ENCODE measurements at regions not wholly inside any gene's neighbourhood (a gene's known extent, or its start where the extent isn't known, plus 50 kb on each side); places are given as distances from the start of the nearest gene placed in this dataset.

GRCh38 chr2:207327513-207327912 lies 161.8 kb upstream of the KLF7 start:
- Histone ChIP-seq H3K4me3 (ENCODE audit: low read length) (no peak overlapping the region), H3K9me3 (replicated peaks; ENCODE audit: control insufficient read depth, low read depth, low read length) (no peaks in the 10 kb centered on the region), H3K36me3 (ENCODE audit: control insufficient read depth, insufficient read depth, low read length) (no peaks in the 10 kb centered on the region), H3K4me1 (ENCODE audit: control insufficient read depth, insufficient read depth, low read length) (no peaks in the 10 kb centered on the region), H3K27ac (ENCODE audit: low read length) (no peak overlapping the region), H3K27me3 (ENCODE audit: control insufficient read depth, insufficient read depth, low read length) (no peaks in the 10 kb centered on the region)
- DNase-seq: no peak
- no CpG with 5 or more reads among the region's 1 CpG for WGBS (ENCODE audit: insufficient coverage)

- H3K4me3 ChIP-seq (ENCODE audit: low read length): no peak overlapping the region
- H3K27ac ChIP-seq (ENCODE audit: low read length): no peak overlapping the region
- H3K27me3 ChIP-seq (ENCODE audit: control insufficient read depth, insufficient read depth, low read length): no peaks in the 10 kb centered on the region
- no peaks in the 10 kb centered on the region for H3K4me1 ChIP-seq (ENCODE audit: control insufficient read depth, insufficient read depth, low read length)
- 80% methylated on average over 1 of the region's 1 CpG for WGBS (ENCODE audit: insufficient coverage)
- H3K9me3 ChIP-seq (replicated peaks; ENCODE audit: control insufficient read depth, low read depth, low read length): no peaks in the 10 kb centered on the region
- no peaks in the 10 kb centered on the region for H3K36me3 ChIP-seq (ENCODE audit: control insufficient read depth, insufficient read depth, low read length)
- DNase-seq: no peak
These were observed 163.2 kb upstream of the KLF7 start for GRCh38 chr2:207328944-207329386.

- Histone ChIP-seq H3K9me3 (replicated peaks; ENCODE audit: control insufficient read depth, low read depth, low read length) (no peaks in the 10 kb centered on the region), H3K27ac (ENCODE audit: low read length) (no peak overlapping the region), H3K4me1 (ENCODE audit: control insufficient read depth, insufficient read depth, low read length) (peaks cover 7% of the 10 kb centered on the region)
These were observed 165.2 kb upstream of the KLF7 start for GRCh38 chr2:207330912-207331311.

GRCh38 chr2:207331674-207332073 lies 165.9 kb upstream of the KLF7 start:
- no peak for DNase-seq
- H3K9me3 ChIP-seq (replicated peaks; ENCODE audit: control insufficient read depth, low read depth, low read length): no peaks in the 10 kb centered on the region
- H3K36me3 ChIP-seq (ENCODE audit: control insufficient read depth, insufficient read depth, low read length): no peaks in the 10 kb centered on the region
- H3K27me3 ChIP-seq (ENCODE audit: control insufficient read depth, insufficient read depth, low read length): no peaks in the 10 kb centered on the region
- peaks cover 7% of the 10 kb centered on the region for H3K4me1 ChIP-seq (ENCODE audit: control insufficient read depth, insufficient read depth, low read length)
- 100% methylated on average over 1 of the region's 6 CpGs for WGBS (ENCODE audit: insufficient coverage)
- H3K4me3 ChIP-seq (ENCODE audit: low read length): no peak overlapping the region
- no peak overlapping the region for H3K27ac ChIP-seq (ENCODE audit: low read length)

More at GRCh38 chr2:207330912-207331311, 165.2 kb upstream of the KLF7 start:
- Histone ChIP-seq H3K4me3 (ENCODE audit: low read length) (no peak overlapping the region), H3K36me3 (ENCODE audit: control insufficient read depth, insufficient read depth, low read length) (no peaks in the 10 kb centered on the region), H3K27me3 (ENCODE audit: control insufficient read depth, insufficient read depth, low read length) (no peaks in the 10 kb centered on the region)
- 62% methylated on average over 5 of the region's 7 CpGs for WGBS (ENCODE audit: insufficient coverage)
- DNase-seq: no peak

GRCh38 chr2:207332480-207333212 lies 166.9 kb upstream of the KLF7 start:
- Histone ChIP-seq H3K36me3 (ENCODE audit: control insufficient read depth, insufficient read depth, low read length) (no peaks in the 10 kb centered on the region), H3K9me3 (replicated peaks; ENCODE audit: control insufficient read depth, low read depth, low read length) (no peaks in the 10 kb centered on the region), H3K4me1 (ENCODE audit: control insufficient read depth, insufficient read depth, low read length) (peaks cover 7% of the 10 kb centered on the region), H3K4me3 (ENCODE audit: low read length) (no peak overlapping the region), H3K27me3 (ENCODE audit: control insufficient read depth, insufficient read depth, low read length) (no peaks in the 10 kb centered on the region), H3K27ac (ENCODE audit: low read length) (no peak overlapping the region)
- no peak for DNase-seq
- no CpG with 5 or more reads among the region's 3 CpGs for WGBS (ENCODE audit: insufficient coverage)

- Histone ChIP-seq H3K27ac (ENCODE audit: low read length) (peak overlapping the region; percentile 90), H3K9me3 (replicated peaks; ENCODE audit: control insufficient read depth, low read depth, low read length) (no peaks in the 10 kb centered on the region), H3K4me1 (ENCODE audit: control insufficient read depth, insufficient read depth, low read length) (peaks cover 7% of the 10 kb centered on the region), H3K27me3 (ENCODE audit: control insufficient read depth, insufficient read depth, low read length) (no peaks in the 10 kb centered on the region), H3K36me3 (ENCODE audit: control insufficient read depth, insufficient read depth, low read length) (no peaks in the 10 kb centered on the region), H3K4me3 (ENCODE audit: low read length) (no peak overlapping the region)
- no peak for DNase-seq
- WGBS (ENCODE audit: insufficient coverage): 100% methylated on average over 2 of the region's 5 CpGs
These were observed 168.0 kb upstream of the KLF7 start for GRCh38 chr2:207333599-207334300.

GRCh38 chr2:207334301-207334623 lies 168.5 kb upstream of the KLF7 start:
- Histone ChIP-seq H3K4me1 (ENCODE audit: control insufficient read depth, insufficient read depth, low read length) (peaks cover 7% of the 10 kb centered on the region), H3K27me3 (ENCODE audit: control insufficient read depth, insufficient read depth, low read length) (no peaks in the 10 kb centered on the region)
- WGBS (ENCODE audit: insufficient coverage): 21% methylated on average over 6 of the region's 8 CpGs

GRCh38 chr2:207334624-207335371 lies 169.1 kb upstream of the KLF7 start:
- Histone ChIP-seq H3K4me1 (ENCODE audit: control insufficient read depth, insufficient read depth, low read length) (peaks cover 7% of the 10 kb centered on the region), H3K27ac (ENCODE audit: low read length) (peak overlapping the region; percentile 90), H3K9me3 (replicated peaks; ENCODE audit: control insufficient read depth, low read depth, low read length) (no peaks in the 10 kb centered on the region), H3K36me3 (ENCODE audit: control insufficient read depth, insufficient read depth, low read length) (no peaks in the 10 kb centered on the region), H3K27me3 (ENCODE audit: control insufficient read depth, insufficient read depth, low read length) (no peaks in the 10 kb centered on the region), H3K4me3 (ENCODE audit: low read length) (peak overlapping the region; percentile 19)
- peak; percentile 93 for DNase-seq
- 16% methylated on average over 18 of the region's 20 CpGs for WGBS (ENCODE audit: insufficient coverage)

More at GRCh38 chr2:207334301-207334623, 168.5 kb upstream of the KLF7 start:
- DNase-seq: peak; percentile 70
- H3K9me3 ChIP-seq (replicated peaks; ENCODE audit: control insufficient read depth, low read depth, low read length): no peaks in the 10 kb centered on the region
- H3K36me3 ChIP-seq (ENCODE audit: control insufficient read depth, insufficient read depth, low read length): no peaks in the 10 kb centered on the region
- H3K27ac ChIP-seq (ENCODE audit: low read length): peak overlapping the region; percentile 90
- H3K4me3 ChIP-seq (ENCODE audit: low read length): peak overlapping the region; percentile 19

GRCh38 chr2:207337234-207338219 lies 171.8 kb upstream of the KLF7 start:
- DNase-seq: no peak
- Histone ChIP-seq H3K36me3 (ENCODE audit: control insufficient read depth, insufficient read depth, low read length) (no peaks in the 10 kb centered on the region), H3K27me3 (ENCODE audit: control insufficient read depth, insufficient read depth, low read length) (no peaks in the 10 kb centered on the region), H3K9me3 (replicated peaks; ENCODE audit: control insufficient read depth, low read depth, low read length) (no peaks in the 10 kb centered on the region), H3K27ac (ENCODE audit: low read length) (no peak overlapping the region), H3K4me1 (ENCODE audit: control insufficient read depth, insufficient read depth, low read length) (peaks cover 7% of the 10 kb centered on the region), H3K4me3 (ENCODE audit: low read length) (no peak overlapping the region)
- WGBS (ENCODE audit: insufficient coverage): no CpG with 5 or more reads among the region's 6 CpGs

Measured in muscle of leg (tissue), 3 donors.